HepG2 (cell line): ENCODE measurements at regions not wholly inside any gene's neighbourhood (a gene's known extent, or its start where the extent isn't known, plus 50 kb on each side); places are given as distances from the start of the nearest gene placed in this dataset.

Experiments
- ATAC-seq: fragments of 200-7000 bp; cut with Tn5 transposase; 3 replicates; pipeline ENCODE4 v1.9.1; 2020; ENCODE audit warnings: mild to moderate bottlenecking, moderate library complexity
- BruUV-seq: library from RNA; stranded (reverse); fragments of 400-500 nt; replicated peaks from 2 replicates; lab custom pipeline; 2021; lab: Mats Ljungman, UMichigan
- CTCF ChIA-PET: fragments of 300-600 bp; formaldehyde crosslinking; extraction: SDS; loops from one replicate; lab custom pipeline; 2021; ENCODE audit warnings: low total read pairs, inconsistent platforms, low intra/inter-chr PET ratio; lab: Yijun Ruan, JAX
- POLR2A ChIA-PET: fragments of 350-600 bp; sonication (Branson Sonifier 250); formaldehyde crosslinking; loops from one replicate; lab custom pipeline; 2020; ENCODE audit warnings: antibody characterized with exemption, inconsistent platforms; lab: Yijun Ruan, JAX
- DNase-seq: peaks from one replicate; pipeline ENCODE4 v3.0.0-alpha.2; 2015; ENCODE audit warnings: low spot score
- FAIRE-seq: peaks from 3 replicates; lab custom pipeline; 2011; peaks lifted over from hg19 to GRCh38; lab: Jason Lieb, UNC
- H2AFZ ChIP-seq: one replicate; pipeline ENCODE4 v1.6.1; 2011; ENCODE audit warnings: low read length, inconsistent platforms
- H3K27ac ChIP-seq: fragments of 300-600 bp; 3 replicates; pipeline ENCODE4 v1.8.0; 2011; ENCODE audit warnings: mixed run types, mild to moderate bottlenecking, mixed read lengths, low read length, inconsistent platforms; ENCODE audit not compliant: insufficient read depth; ENCODE audit errors: extremely low read length
- H3K27me3 ChIP-seq, 2 experiments: fragments of 200-600 bp in 1 of 2; 2 replicates in 1 of 2; 3 replicates in 1 of 2; pipeline versions ENCODE4 v1.6.0 to v1.8.0; 2011; ENCODE audit warnings: low read length in 2 of 2, mild to moderate bottlenecking in 2 of 2, moderate library complexity in 2 of 2, inconsistent platforms in 1 of 2; ENCODE audit not compliant: insufficient read depth in 2 of 2, control insufficient read depth in 1 of 2
- H3K36me3 ChIP-seq, 2 experiments: fragments of 200-600 bp in 1 of 2; replicated peaks in 1 of 2; 2 replicates in 1 of 2; 3 replicates in 1 of 2; pipeline versions ENCODE4 v1.5.1 to v1.8.0; 2011; ENCODE audit warnings: low read length in 2 of 2, inconsistent platforms in 1 of 2; ENCODE audit not compliant: insufficient read depth in 2 of 2, control insufficient read depth in 1 of 2
- H3K4me1 ChIP-seq: 2 replicates; pipeline ENCODE4 v1.5.1; 2012; ENCODE audit warnings: low read length, inconsistent platforms; ENCODE audit not compliant: insufficient read depth
- H3K4me2 ChIP-seq: 2 replicates; pipeline ENCODE4 v1.6.0; 2011; ENCODE audit warnings: low read depth, low read length, inconsistent platforms
- H3K4me3 ChIP-seq, 3 experiments: fragments of 200-600 bp in 1 of 3; sonication (generic), shearing (Covaris generic) in 1 of 3; replicated peaks in 1 of 3; 2 replicates each; pipeline ENCODE4 v1.5.1; 2011 to 2016; ENCODE audit warnings: low read length in 3 of 3, inconsistent platforms in 2 of 3, low read depth in 2 of 3, mild to moderate bottlenecking in 2 of 3, control low read depth in 1 of 3, mixed read lengths in 1 of 3; ENCODE audit not compliant: insufficient read depth in 1 of 3
- H3K79me2 ChIP-seq: one replicate; pipeline ENCODE4 v1.6.1; 2011; ENCODE audit warnings: low read length, inconsistent platforms; ENCODE audit not compliant: insufficient read depth
- H3K9ac ChIP-seq: 2 replicates; pipeline ENCODE4 v1.6.0; 2011; ENCODE audit warnings: mild to moderate bottlenecking, low read depth, low read length, inconsistent platforms; ENCODE audit not compliant: insufficient read depth
- H3K9me3 ChIP-seq: 2 replicates; pipeline ENCODE4 v1.5.1; 2012; ENCODE audit warnings: mild to moderate bottlenecking, low read length
- H4K20me1 ChIP-seq: 2 replicates; pipeline ENCODE4 v1.6.0; 2011; ENCODE audit warnings: inconsistent platforms, mild to moderate bottlenecking, low read length, moderate library complexity; ENCODE audit not compliant: insufficient read depth
- ATF7 ChIP-seq, 2 experiments: fragments of 450-650 bp in 1 of 2; sonication (generic) in 1 of 2; formaldehyde crosslinking in 1 of 2; IDR thresholded peaks; 2 replicates each; pipeline versions ENCODE4 v1.4.0 to v1.6.1; 2016 to 2020; ENCODE audit warnings: antibody characterized with exemption in 1 of 2, mild to moderate bottlenecking in 1 of 2, missing genetic modification reagents in 1 of 2
- EHMT2 ChIP-seq: fragments of 200-600 bp; sonication (generic); IDR thresholded peaks from 2 replicates; pipeline ENCODE4 v1.7.0; 2017; ENCODE audit warnings: antibody characterized with exemption, low read depth, low read length, borderline replicate concordance
- ELF3 ChIP-seq: IDR thresholded peaks from 2 replicates; pipeline ENCODE4 v1.6.1; 2016; ENCODE audit warnings: missing genetic modification reagents, missing compliant biosample characterization
- EP300 ChIP-seq, 3 experiments: sonication (generic) in 1 of 3; formaldehyde crosslinking in 1 of 3; IDR thresholded peaks; 2 replicates each; pipeline versions ENCODE4 v1.5.1 to v1.6.1; 2011 to 2020; ENCODE audit warnings: low read depth in 2 of 3, low read length in 2 of 3, borderline replicate concordance in 1 of 3, improper control_type of control experiment in 1 of 3, mild to moderate bottlenecking in 1 of 3, missing genetic modification reagents in 1 of 3, moderate library complexity in 1 of 3
- HMG20A ChIP-seq: IDR thresholded peaks from 2 replicates; pipeline ENCODE4 v1.6.1; 2016; ENCODE audit warnings: borderline replicate concordance
- SIX4 ChIP-seq: sonication (generic); formaldehyde crosslinking; IDR thresholded peaks from 2 replicates; pipeline ENCODE4 v1.4.0; 2020; ENCODE audit warnings: missing genetic modification reagents
- SP140L ChIP-seq: sonication (generic); formaldehyde crosslinking; IDR thresholded peaks from 2 replicates; pipeline ENCODE4 v1.4.0; 2020; ENCODE audit warnings: missing genetic modification reagents, borderline replicate concordance
- TBX2 ChIP-seq: sonication (generic); formaldehyde crosslinking; IDR thresholded peaks from 2 replicates; pipeline ENCODE4 v1.5.0; 2020; ENCODE audit warnings: missing genetic modification reagents, mild to moderate bottlenecking, borderline replicate concordance
- ZNF282 ChIP-seq: fragments of 450-650 bp; IDR thresholded peaks from 2 replicates; pipeline ENCODE4 v1.6.1; 2018; ENCODE audit not compliant: partially characterized antibody
- ZNF552 ChIP-seq: sonication (generic); formaldehyde crosslinking; IDR thresholded peaks from 2 replicates; pipeline ENCODE4 v1.9.0; 2022; ENCODE audit warnings: missing genetic modification reagents, mild to moderate bottlenecking, borderline replicate concordance
- ZNF773 ChIP-seq: sonication (generic); formaldehyde crosslinking; IDR thresholded peaks from 2 replicates; pipeline ENCODE4 v1.4.0; 2020; ENCODE audit warnings: missing genetic modification reagents, borderline replicate concordance
- ZNF792 ChIP-seq: IDR thresholded peaks from 2 replicates; pipeline ENCODE4 v1.6.1; 2016
- WGBS: methylation state at CpG from one replicate; pipeline ENCODE4 v1.1.6; 2017; ENCODE audit warnings: low lambda C conversion rate; 5-methylcytosine and 5-hydroxymethylcytosine counted together
- in situ Hi-C: cut with HindIII; loops from 2 replicates; pipeline ENCODE4 v1.10.0; 2017; ENCODE audit warnings: low pct_unique_long_range_greater_than_20kb; ENCODE audit not compliant: extremely low pct_ligation_motif_present
- intact Hi-C: fragments of 100-400 bp; cut with micrococcal nuclease; formaldehyde crosslinking; loops from one replicate; pipeline ENCODE4 v1.10.0; 2022; ENCODE audit not compliant: unreplicated experiment
- TF ChIP-seq, protein P1 (sequence below): sonication (generic); formaldehyde crosslinking; IDR thresholded peaks from 2 replicates; pipeline ENCODE4 v1.5.0; 2020; ENCODE audit warnings: missing genetic modification reagents
- TF ChIP-seq, protein P2 (sequence below): sonication (generic); formaldehyde crosslinking; IDR thresholded peaks from 2 replicates; pipeline ENCODE4 v1.9.0; 2021; ENCODE audit warnings: missing genetic modification reagents, mild to moderate bottlenecking, borderline replicate concordance

DNA sequence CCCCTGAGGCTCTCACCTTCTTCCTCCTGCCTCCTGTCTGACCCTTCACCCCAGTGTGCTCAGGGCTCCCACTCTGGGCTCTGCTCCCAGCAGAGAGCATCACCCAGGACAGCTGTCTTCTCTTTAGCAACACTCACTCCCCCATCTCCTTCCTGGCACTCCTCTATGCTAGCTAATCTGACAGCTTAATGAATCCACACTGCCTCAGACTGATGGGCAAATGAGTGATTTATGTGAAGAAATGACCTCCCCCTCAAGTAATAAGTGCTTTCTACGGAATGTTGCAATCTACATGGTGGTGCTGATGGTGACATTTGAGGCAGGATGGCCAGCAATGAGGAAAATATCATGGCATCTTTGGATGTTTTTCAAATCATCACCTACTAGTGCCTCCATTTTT is 83.6 kb downstream of the LSM3 start:
- Histone ChIP-seq H3K9ac (no peak overlapping the region), H3K79me2 (no peaks in the 10 kb centered on the region), H3K27ac (no peak overlapping the region), H4K20me1 (no peaks in the 10 kb centered on the region), H3K4me3 (no peak overlapping the region), H3K4me2 (no peak overlapping the region), H2AFZ (no peak overlapping the region), H3K9me3 (no peaks in the 10 kb centered on the region)
- WGBS: 86% methylated on average over 1 of the region's 1 CpG
- in situ Hi-C loops: loop anchor here (5.0 to 10.0 kb wide), 2 partner anchors 113 to 200 kb away; no protein-coding TSS in a partner anchor
- intact Hi-C loops: loop anchor here (5.0 kb wide), 1 partner anchor 140 kb away; the partner anchor contains the start of gene SLC6A6
- CTCF ChIA-PET: interaction anchor here (2.2 to 2.3 kb wide), 2 partner anchors 199 to 206 kb away, joined by 33 to 41 read pairs; no protein-coding TSS in a partner anchor
- no peak for TF ChIP-seq ZNF282
- TF ChIP-seq, all 625 proteins: peak for 0
- no peak for FAIRE-seq
- Histone ChIP-seq H3K27me3 (peaks cover 3 to 35% of the 10 kb centered on the region in 2 experiments; a peak in 4 of 5 replicates), H3K36me3 (no peaks in the 10 kb centered on the region), H3K4me1 (no peaks in the 10 kb centered on the region)
- DNase-seq: no peak
- POLR2A ChIA-PET: no interaction called here
- BruUV-seq: no TSS peak
- ATAC-seq: no peak

DNA sequence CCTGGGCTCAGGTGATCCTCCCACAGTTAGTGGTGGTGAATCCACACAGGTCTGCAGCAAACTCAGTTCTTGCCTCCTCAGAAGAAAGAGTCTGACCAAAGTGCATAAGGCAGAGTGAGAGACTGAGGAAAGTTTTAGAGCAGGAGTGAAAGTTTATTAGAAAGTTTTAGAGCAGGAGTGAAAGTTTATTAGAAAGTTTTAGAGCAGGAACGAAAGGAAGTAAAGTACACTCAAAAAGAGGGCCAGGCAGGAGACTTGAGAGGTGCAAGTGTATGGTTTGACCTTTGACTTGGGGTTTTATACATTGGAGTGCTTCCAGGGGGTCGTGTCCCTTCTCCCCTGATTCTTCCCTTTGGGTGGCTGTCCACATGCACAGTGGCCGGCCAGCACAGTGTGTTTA is 84.2 kb downstream of the LSM3 start:
- no peak overlapping the region for H3K9ac ChIP-seq
- H2AFZ ChIP-seq: no peak overlapping the region
- peaks cover 3 to 40% of the 10 kb centered on the region in 2 experiments; a peak in 4 of 5 replicates for H3K27me3 ChIP-seq
- no peak overlapping the region for H3K4me2 ChIP-seq
- H3K27ac ChIP-seq: no peak overlapping the region
- H3K36me3 ChIP-seq: no peaks in the 10 kb centered on the region
- DNase-seq (no peak), FAIRE-seq (no peak), ATAC-seq (no peak)
- intact Hi-C loops (loop anchor here (5.0 kb wide), 1 partner anchor 139 kb away; the partner anchor contains the start of gene SLC6A6), in situ Hi-C loops (loop anchor here (5.0 to 10.0 kb wide), 2 partner anchors 112 to 199 kb away; no protein-coding TSS in a partner anchor)
- no peaks in the 10 kb centered on the region for H3K4me1 ChIP-seq
- no TSS peak for BruUV-seq
- H4K20me1 ChIP-seq: no peaks in the 10 kb centered on the region
- POLR2A ChIA-PET: no interaction called here
- H3K79me2 ChIP-seq: no peaks in the 10 kb centered on the region
- CTCF ChIA-PET: no interaction called here
- H3K9me3 ChIP-seq: no peaks in the 10 kb centered on the region
- no peak overlapping the region for H3K4me3 ChIP-seq
- 26% methylated on average over 3 of the region's 3 CpGs for WGBS
- no peak for TF ChIP-seq SIX4 (CRISPR knock-in tag)
- TF ChIP-seq TBX2: no peak
- TF ChIP-seq, protein P1, sequence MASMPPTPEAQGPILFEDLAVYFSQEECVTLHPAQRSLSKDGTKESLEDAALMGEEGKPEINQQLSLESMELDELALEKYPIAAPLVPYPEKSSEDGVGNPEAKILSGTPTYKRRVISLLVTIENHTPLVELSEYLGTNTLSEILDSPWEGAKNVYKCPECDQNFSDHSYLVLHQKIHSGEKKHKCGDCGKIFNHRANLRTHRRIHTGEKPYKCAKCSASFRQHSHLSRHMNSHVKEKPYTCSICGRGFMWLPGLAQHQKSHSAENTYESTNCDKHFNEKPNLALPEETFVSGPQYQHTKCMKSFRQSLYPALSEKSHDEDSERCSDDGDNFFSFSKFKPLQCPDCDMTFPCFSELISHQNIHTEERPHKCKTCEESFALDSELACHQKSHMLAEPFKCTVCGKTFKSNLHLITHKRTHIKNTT (CRISPR knock-in tag): no peak
- TF ChIP-seq ZNF552 (CRISPR knock-in tag): no peak
- TF ChIP-seq, protein P2, sequence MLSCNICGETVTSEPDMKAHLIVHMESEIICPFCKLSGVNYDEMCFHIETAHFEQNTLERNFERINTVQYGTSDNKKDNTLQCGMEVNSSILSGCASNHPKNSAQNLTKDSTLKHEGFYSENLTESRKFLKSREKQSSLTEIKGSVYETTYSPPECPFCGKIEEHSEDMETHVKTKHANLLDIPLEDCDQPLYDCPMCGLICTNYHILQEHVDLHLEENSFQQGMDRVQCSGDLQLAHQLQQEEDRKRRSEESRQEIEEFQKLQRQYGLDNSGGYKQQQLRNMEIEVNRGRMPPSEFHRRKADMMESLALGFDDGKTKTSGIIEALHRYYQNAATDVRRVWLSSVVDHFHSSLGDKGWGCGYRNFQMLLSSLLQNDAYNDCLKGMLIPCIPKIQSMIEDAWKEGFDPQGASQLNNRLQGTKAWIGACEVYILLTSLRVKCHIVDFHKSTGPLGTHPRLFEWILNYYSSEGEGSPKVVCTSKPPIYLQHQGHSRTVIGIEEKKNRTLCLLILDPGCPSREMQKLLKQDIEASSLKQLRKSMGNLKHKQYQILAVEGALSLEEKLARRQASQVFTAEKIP (CRISPR knock-in tag): no peak
- no peak for TF ChIP-seq EP300 (IDR thresholded peaks at IDR 0.05; ENCODE audit: low read depth in 2 of 2, low read length in 2 of 2)
- no peak for TF ChIP-seq EP300 (CRISPR knock-in tag; IDR thresholded peaks at IDR 0.05; ENCODE audit: borderline replicate concordance)
- TF ChIP-seq SP140L (CRISPR knock-in tag): no peak
- no peak for TF ChIP-seq ATF7 (IDR thresholded peaks at IDR 0.05)
- no peak for TF ChIP-seq ATF7 (CRISPR knock-in tag; IDR thresholded peaks at IDR 0.05)
- no peak for TF ChIP-seq ELF3
- no peak for TF ChIP-seq ZNF792
- TF ChIP-seq ZNF773 (CRISPR knock-in tag): no peak
- TF ChIP-seq EHMT2: no peak
- no peak for TF ChIP-seq HMG20A (CRISPR knock-in tag)
